ENCODE measurements at regions not wholly inside any gene's neighbourhood (a gene's known extent, or its start where the extent isn't known, plus 50 kb on each side); places are given as distances from the start of the nearest gene placed in this dataset.

GRCh38 chr6:168180548-168181011, 101.6 kb upstream of the FRMD1 start:
- TF ChIP-seq TCF12 (IDR thresholded peaks at IDR 0.05; ENCODE audit: low read depth) (no peak), FOXM1 (IDR thresholded peaks at IDR 0.05; ENCODE audit: borderline replicate concordance, low read depth) (no peak), CEBPB (IDR thresholded peaks at IDR 0.05) (no peak), EP300 (IDR thresholded peaks at IDR 0.05; ENCODE audit: borderline replicate concordance) (no peak), REST (IDR thresholded peaks at IDR 0.05; ENCODE audit: low read depth) (no peak), EGR1 (IDR thresholded peaks at IDR 0.05) (no peak)

- no peak for TF ChIP-seq TCF12 (IDR thresholded peaks at IDR 0.05; ENCODE audit: low read depth)
- no peak for TF ChIP-seq YY1 (IDR thresholded peaks at IDR 0.05; ENCODE audit: low read depth)
- no peak for TF ChIP-seq TAF1 (IDR thresholded peaks at IDR 0.05; ENCODE audit: low read depth)
- TF ChIP-seq CREB1 (IDR thresholded peaks at IDR 0.05; ENCODE audit: low read depth): no peak
- no peak for TF ChIP-seq RAD21 (IDR thresholded peaks at IDR 0.05; ENCODE audit: low read depth)
- no peak for TF ChIP-seq EP300 (IDR thresholded peaks at IDR 0.05; ENCODE audit: borderline replicate concordance)
- TF ChIP-seq EGR1 (IDR thresholded peaks at IDR 0.05): no peak
- TF ChIP-seq FOXM1 (IDR thresholded peaks at IDR 0.05; ENCODE audit: borderline replicate concordance, low read depth): no peak
- TF ChIP-seq ZBTB7A (IDR thresholded peaks at IDR 0.05; ENCODE audit: low read depth): no peak
- TF ChIP-seq REST (IDR thresholded peaks at IDR 0.05; ENCODE audit: low read depth): no peak
These were observed 100.8 kb upstream of the FRMD1 start for GRCh38 chr6:168179702-168180382.

- TF ChIP-seq TAF1 (IDR thresholded peaks at IDR 0.05; ENCODE audit: low read depth): no peak
- TF ChIP-seq EGR1 (IDR thresholded peaks at IDR 0.05): no peak
- TF ChIP-seq CEBPB (IDR thresholded peaks at IDR 0.05): no peak
- no peak for TF ChIP-seq EP300 (IDR thresholded peaks at IDR 0.05; ENCODE audit: borderline replicate concordance)
- TF ChIP-seq YY1 (IDR thresholded peaks at IDR 0.05; ENCODE audit: low read depth): no peak
- no peak for TF ChIP-seq USF1 (IDR thresholded peaks at IDR 0.05)
- no peak for TF ChIP-seq CREB1 (IDR thresholded peaks at IDR 0.05; ENCODE audit: low read depth)
- TF ChIP-seq ZBTB7A (IDR thresholded peaks at IDR 0.05; ENCODE audit: low read depth): no peak
- no peak for TF ChIP-seq NFIC (IDR thresholded peaks at IDR 0.05)
- no peak for TF ChIP-seq TCF12 (IDR thresholded peaks at IDR 0.05; ENCODE audit: low read depth)
- no peak for TF ChIP-seq FOXM1 (IDR thresholded peaks at IDR 0.05; ENCODE audit: borderline replicate concordance, low read depth)
- TF ChIP-seq REST (IDR thresholded peaks at IDR 0.05; ENCODE audit: low read depth): no peak
- no peak for TF ChIP-seq RAD21 (IDR thresholded peaks at IDR 0.05; ENCODE audit: low read depth)
- no peak for TF ChIP-seq MAX (IDR thresholded peaks at IDR 0.05)
- no peak for TF ChIP-seq TEAD4 (IDR thresholded peaks at IDR 0.05)
These were observed 100.1 kb upstream of the FRMD1 start for GRCh38 chr6:168179133-168179532.

GRCh38 chr6:168177103-168177891, 98.3 kb upstream of the FRMD1 start:
- TF ChIP-seq CREB1 (IDR thresholded peaks at IDR 0.05; ENCODE audit: low read depth): no peak
- no peak for TF ChIP-seq RAD21 (IDR thresholded peaks at IDR 0.05; ENCODE audit: low read depth)
- no peak for TF ChIP-seq MAX (IDR thresholded peaks at IDR 0.05)
- TF ChIP-seq TAF1 (IDR thresholded peaks at IDR 0.05; ENCODE audit: low read depth): no peak

All from Ishikawa (cell line).